NCI-H345 (cell line): ENCODE measurements at regions not wholly inside any gene's neighbourhood (a gene's known extent, or its start where the extent isn't known, plus 50 kb on each side); places are given as distances from the start of the nearest gene placed in this dataset.

Experiments
- DNase-seq: peaks from one replicate; lab custom pipeline; 2025; lab: John Stamatoyannopoulos, UW

GRCh38 chr5:20420991-20421595 lies 433.1 kb upstream of the CDH18 start:
- DNase-seq: no peak
